HepG2 (cell line): ENCODE measurements at regions not wholly inside any gene's neighbourhood (a gene's known extent, or its start where the extent isn't known, plus 50 kb on each side); places are given as distances from the start of the nearest gene placed in this dataset.
A peak's percentile ranks its signal among the peaks of the same experiment; 100 is the strongest.

ENCODE experiments used
- CTCF ChIP-seq: sonication (generic); formaldehyde crosslinking; IDR thresholded peaks from 2 replicates; pipeline ENCODE4 v1.5.0; 2020; ENCODE audit warnings: mild to moderate bottlenecking, missing genetic modification reagents, moderate library complexity
- FOSL2 ChIP-seq: sonication (generic); formaldehyde crosslinking; IDR thresholded peaks from 2 replicates; pipeline ENCODE4 v1.4.0; 2020; ENCODE audit warnings: missing genetic modification reagents
- HNF1B ChIP-seq: sonication (generic); formaldehyde crosslinking; IDR thresholded peaks from 2 replicates; pipeline ENCODE4 v1.5.1; 2020; ENCODE audit warnings: mild to moderate bottlenecking, moderate library complexity, missing genetic modification reagents
- KAT7 ChIP-seq: IDR thresholded peaks from 2 replicates; pipeline ENCODE4 v1.6.1; 2018; ENCODE audit warnings: borderline replicate concordance, missing compliant biosample characterization
- PATZ1 ChIP-seq: sonication (generic); formaldehyde crosslinking; IDR thresholded peaks from 2 replicates; pipeline ENCODE4 v1.4.0; 2020; ENCODE audit warnings: missing genetic modification reagents
- RXRA ChIP-seq: sonication (generic); formaldehyde crosslinking; IDR thresholded peaks from 2 replicates; pipeline ENCODE4 v1.5.1; 2020; ENCODE audit warnings: missing genetic modification reagents
- SRSF1 ChIP-seq: fragments of 200-400 bp; formaldehyde crosslinking; optimal IDR thresholded peaks from 2 replicates; pipeline ENCODE3; 2017; ENCODE audit warnings: mild to moderate bottlenecking, low read depth, low read length, moderate library complexity
- TOPORS ChIP-seq: sonication (generic); formaldehyde crosslinking; IDR thresholded peaks from 2 replicates; pipeline ENCODE4 v1.8.0; 2023; ENCODE audit warnings: mild to moderate bottlenecking, missing genetic modification reagents
- ZBED4 ChIP-seq: sonication (generic); formaldehyde crosslinking; IDR thresholded peaks from 2 replicates; pipeline ENCODE4 v1.4.0; 2020; ENCODE audit warnings: missing genetic modification reagents, borderline replicate concordance
- ZGPAT ChIP-seq: IDR thresholded peaks from 2 replicates; pipeline ENCODE4 v1.6.1; 2016; ENCODE audit warnings: mild to moderate bottlenecking
- ZNF263 ChIP-seq: sonication (generic); formaldehyde crosslinking; IDR thresholded peaks from 2 replicates; pipeline ENCODE4 v1.4.0; 2020; ENCODE audit warnings: missing genetic modification reagents
- ZNF510 ChIP-seq: sonication (generic); formaldehyde crosslinking; IDR thresholded peaks from 2 replicates; pipeline ENCODE4 v1.4.0; 2020; ENCODE audit warnings: low read depth, mild to moderate bottlenecking, missing genetic modification reagents
- ZNF569 ChIP-seq: sonication (generic); formaldehyde crosslinking; IDR thresholded peaks from 2 replicates; pipeline ENCODE4 v1.5.0; 2020; ENCODE audit warnings: mild to moderate bottlenecking, missing genetic modification reagents, moderate library complexity, borderline replicate concordance
- ZNF605 ChIP-seq: sonication (generic); formaldehyde crosslinking; IDR thresholded peaks from 2 replicates; pipeline ENCODE4 v1.8.0; 2022; ENCODE audit warnings: mild to moderate bottlenecking, missing genetic modification reagents
- ZNF720 ChIP-seq: sonication (generic); formaldehyde crosslinking; IDR thresholded peaks from 2 replicates; pipeline ENCODE4 v1.4.0; 2020; ENCODE audit warnings: missing genetic modification reagents

- no peak for TF ChIP-seq TOPORS
- TF ChIP-seq ZNF510 = no peak
- 0 out of 2 replicates have a peak, but pooled peaks have one; percentile 36 for TF ChIP-seq PATZ1
- TF ChIP-seq SRSF1 = peak; percentile 41
- no peak for TF ChIP-seq ZNF720 (CRISPR knock-in tag)
- 0 out of 2 replicates have a peak, but pooled peaks have one; percentile 33 for TF ChIP-seq KAT7 (CRISPR knock-in tag)
- peak; percentile 93 for TF ChIP-seq CTCF (CRISPR knock-in tag)
- TF ChIP-seq HNF1B = 0 out of 2 replicates have a peak, but pooled peaks have one; percentile 34
- peak; percentile 43; the same call in 1 of the 2 replicates for TF ChIP-seq ZBED4
- peak; percentile 91 for TF ChIP-seq ZNF263 (CRISPR knock-in tag)
- TF ChIP-seq FOSL2 (CRISPR knock-in tag) = peak; percentile 44
- TF ChIP-seq ZNF605 = 0 out of 2 replicates have a peak, but pooled peaks have one; percentile 53
- TF ChIP-seq ZGPAT (CRISPR knock-in tag) = 0 out of 2 replicates have a peak, but pooled peaks have one; percentile 29
- TF ChIP-seq ZNF569 = no peak
- TF ChIP-seq RXRA (CRISPR knock-in tag) = 0 out of 2 replicates have a peak, but pooled peaks have one; percentile 3
Measured at GRCh38 chr6:168193816-168194721, 115.1 kb upstream of the FRMD1 start (continued).
